Osteoblast (primary cell): ENCODE measurements at regions not wholly inside any gene's neighbourhood (a gene's known extent, or its start where the extent isn't known, plus 50 kb on each side); places are given as distances from the start of the nearest gene placed in this dataset. TPM values are rescaled to one million over a fixed set of nuclear protein-coding genes. Genes with fewer than 3 reads are reported as not detected.

ENCODE experiments used
- DNase-seq: peaks from one replicate; pipeline ENCODE4 v3.0.0; 2011; ENCODE audit warnings: low spot score, mixed read lengths; ENCODE audit not compliant: insufficient read length; ENCODE audit errors: missing footprints
- H2AFZ ChIP-seq: 2 replicates; pipeline ENCODE4 v1.6.0; 2011; ENCODE audit warnings: mild to moderate bottlenecking, low read length
- H3K27ac ChIP-seq: 2 replicates; pipeline ENCODE4 v1.5.1; 2011; ENCODE audit warnings: mild to moderate bottlenecking, low read depth, low read length, moderate library complexity
- H3K27me3 ChIP-seq: 2 replicates; pipeline ENCODE4 v1.6.0; 2012; ENCODE audit warnings: mild to moderate bottlenecking, control low read depth, inconsistent platforms, low read length, moderate library complexity; ENCODE audit not compliant: insufficient read depth
- H3K36me3 ChIP-seq: 2 replicates; pipeline ENCODE4 v1.5.1; 2011; ENCODE audit warnings: mild to moderate bottlenecking, low read length, control low read depth, moderate library complexity; ENCODE audit not compliant: insufficient read depth
- H3K4me1 ChIP-seq: 2 replicates; pipeline ENCODE4 v1.5.1; 2011; ENCODE audit warnings: mild to moderate bottlenecking, low read length, control low read depth, moderate library complexity; ENCODE audit not compliant: insufficient read depth
- H3K4me2 ChIP-seq: 2 replicates; pipeline ENCODE4 v1.6.0; 2011; ENCODE audit warnings: mild to moderate bottlenecking, low read length; ENCODE audit not compliant: insufficient read depth
- H3K4me3 ChIP-seq: fragments of 200-600 bp; sonication (generic); 3 replicates; pipeline ENCODE4 v1.5.1; 2012; ENCODE audit warnings: mild to moderate bottlenecking, low read length, inconsistent platforms; ENCODE audit not compliant: insufficient read depth
- H3K79me2 ChIP-seq: 2 replicates; pipeline ENCODE4 v1.6.0; 2012; ENCODE audit warnings: mild to moderate bottlenecking, low read length, control low read depth, inconsistent platforms; ENCODE audit not compliant: insufficient read depth
- H3K9me3 ChIP-seq: 2 replicates; pipeline ENCODE4 v1.5.1; 2011; ENCODE audit warnings: low read depth, low read length, control low read depth
- H4K20me1 ChIP-seq: 2 replicates; pipeline ENCODE4 v1.6.0; 2012; ENCODE audit warnings: mild to moderate bottlenecking, low read length, control low read depth; ENCODE audit not compliant: insufficient read depth
- small RNA-seq: library from RNA; depleted of rRNA; stranded (forward); fragments of <200 nt; gene quantifications from one replicate; pipeline ENCODE3, GENCODE V24; 2012
- TF ChIP-seq, protein P1 (sequence below): IDR thresholded peaks from 2 replicates; pipeline ENCODE4 v1.5.1; 2011; ENCODE audit warnings: mild to moderate bottlenecking, low read depth, low read length, moderate library complexity; ENCODE audit errors: extremely low read depth

DNA sequence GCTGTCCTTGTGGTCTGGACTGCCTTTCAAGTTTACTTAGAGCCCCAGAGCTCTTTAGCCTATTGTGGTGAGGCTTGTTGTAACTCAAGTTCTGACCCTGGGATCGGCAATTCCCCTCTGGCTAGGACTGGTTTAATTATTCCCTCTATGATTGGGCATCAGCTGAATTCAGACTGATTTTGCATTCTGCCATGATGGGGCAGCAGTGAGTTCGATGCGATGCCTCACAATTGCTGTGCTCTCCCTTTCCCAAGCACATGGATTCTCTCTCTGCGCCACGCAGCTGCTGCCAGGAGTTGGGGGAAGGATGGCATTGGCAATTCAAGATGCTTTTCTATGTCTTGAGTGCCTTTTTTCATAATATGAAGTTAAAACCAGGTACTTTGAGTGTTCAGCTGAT, 327.8 kb upstream of the CXorf51B start:
- TF ChIP-seq, protein P1, sequence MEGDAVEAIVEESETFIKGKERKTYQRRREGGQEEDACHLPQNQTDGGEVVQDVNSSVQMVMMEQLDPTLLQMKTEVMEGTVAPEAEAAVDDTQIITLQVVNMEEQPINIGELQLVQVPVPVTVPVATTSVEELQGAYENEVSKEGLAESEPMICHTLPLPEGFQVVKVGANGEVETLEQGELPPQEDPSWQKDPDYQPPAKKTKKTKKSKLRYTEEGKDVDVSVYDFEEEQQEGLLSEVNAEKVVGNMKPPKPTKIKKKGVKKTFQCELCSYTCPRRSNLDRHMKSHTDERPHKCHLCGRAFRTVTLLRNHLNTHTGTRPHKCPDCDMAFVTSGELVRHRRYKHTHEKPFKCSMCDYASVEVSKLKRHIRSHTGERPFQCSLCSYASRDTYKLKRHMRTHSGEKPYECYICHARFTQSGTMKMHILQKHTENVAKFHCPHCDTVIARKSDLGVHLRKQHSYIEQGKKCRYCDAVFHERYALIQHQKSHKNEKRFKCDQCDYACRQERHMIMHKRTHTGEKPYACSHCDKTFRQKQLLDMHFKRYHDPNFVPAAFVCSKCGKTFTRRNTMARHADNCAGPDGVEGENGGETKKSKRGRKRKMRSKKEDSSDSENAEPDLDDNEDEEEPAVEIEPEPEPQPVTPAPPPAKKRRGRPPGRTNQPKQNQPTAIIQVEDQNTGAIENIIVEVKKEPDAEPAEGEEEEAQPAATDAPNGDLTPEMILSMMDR, result no peak
- H3K36me3 ChIP-seq, result no peaks in the 10 kb centered on the region
- DNase-seq, result no peak

More for the DNA sequence above, 327.8 kb upstream of the CXorf51B start:
- Histone ChIP-seq H3K27me3 (no peaks in the 10 kb centered on the region), H3K9me3 (peaks cover 4% of the 10 kb centered on the region), H3K4me1 (no peaks in the 10 kb centered on the region), H4K20me1 (no peaks in the 10 kb centered on the region), H3K4me2 (no peak overlapping the region), H3K79me2 (no peaks in the 10 kb centered on the region), H3K4me3 (no peak overlapping the region), H3K27ac (no peak overlapping the region), H2AFZ (no peak overlapping the region)

Small RNAs in the stretch of these regions (small RNA-seq; reads per million reads assigned to genes)
- gene RNA5SP517, result not detected
